ENCODE measurements at regions not wholly inside any gene's neighbourhood (a gene's known extent, or its start where the extent isn't known, plus 50 kb on each side); places are given as distances from the start of the nearest gene placed in this dataset.

DNA sequence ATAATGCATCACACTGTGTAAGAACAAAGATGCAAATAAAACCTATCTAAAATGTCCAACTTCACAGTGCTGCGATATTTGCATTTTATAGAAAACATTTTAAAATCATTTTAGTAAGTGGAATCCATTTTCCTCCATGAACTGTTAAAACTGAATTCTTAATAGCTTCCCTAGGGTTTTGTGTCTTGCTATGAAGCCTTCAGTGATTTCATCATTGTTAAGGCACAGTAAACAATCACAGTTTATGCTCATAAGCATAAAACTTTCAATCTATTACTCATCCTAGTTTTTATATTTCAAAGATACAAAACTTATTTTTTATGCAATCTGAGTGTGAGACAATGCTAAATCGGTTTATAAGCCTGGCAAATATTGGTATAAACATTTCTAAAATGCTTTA, 509.7 kb downstream of the TUSC7 start:
- TF ChIP-seq, protein P1, sequence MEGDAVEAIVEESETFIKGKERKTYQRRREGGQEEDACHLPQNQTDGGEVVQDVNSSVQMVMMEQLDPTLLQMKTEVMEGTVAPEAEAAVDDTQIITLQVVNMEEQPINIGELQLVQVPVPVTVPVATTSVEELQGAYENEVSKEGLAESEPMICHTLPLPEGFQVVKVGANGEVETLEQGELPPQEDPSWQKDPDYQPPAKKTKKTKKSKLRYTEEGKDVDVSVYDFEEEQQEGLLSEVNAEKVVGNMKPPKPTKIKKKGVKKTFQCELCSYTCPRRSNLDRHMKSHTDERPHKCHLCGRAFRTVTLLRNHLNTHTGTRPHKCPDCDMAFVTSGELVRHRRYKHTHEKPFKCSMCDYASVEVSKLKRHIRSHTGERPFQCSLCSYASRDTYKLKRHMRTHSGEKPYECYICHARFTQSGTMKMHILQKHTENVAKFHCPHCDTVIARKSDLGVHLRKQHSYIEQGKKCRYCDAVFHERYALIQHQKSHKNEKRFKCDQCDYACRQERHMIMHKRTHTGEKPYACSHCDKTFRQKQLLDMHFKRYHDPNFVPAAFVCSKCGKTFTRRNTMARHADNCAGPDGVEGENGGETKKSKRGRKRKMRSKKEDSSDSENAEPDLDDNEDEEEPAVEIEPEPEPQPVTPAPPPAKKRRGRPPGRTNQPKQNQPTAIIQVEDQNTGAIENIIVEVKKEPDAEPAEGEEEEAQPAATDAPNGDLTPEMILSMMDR (conservative IDR thresholded peaks at IDR 0.05; ENCODE audit: low read depth in 2 of 2): no peak
- TF ChIP-seq EZH2 (IDR thresholded peaks at IDR 0.05; ENCODE audit: low read depth, unreplicated experiment): no peak
- TF ChIP-seq, protein P2, sequence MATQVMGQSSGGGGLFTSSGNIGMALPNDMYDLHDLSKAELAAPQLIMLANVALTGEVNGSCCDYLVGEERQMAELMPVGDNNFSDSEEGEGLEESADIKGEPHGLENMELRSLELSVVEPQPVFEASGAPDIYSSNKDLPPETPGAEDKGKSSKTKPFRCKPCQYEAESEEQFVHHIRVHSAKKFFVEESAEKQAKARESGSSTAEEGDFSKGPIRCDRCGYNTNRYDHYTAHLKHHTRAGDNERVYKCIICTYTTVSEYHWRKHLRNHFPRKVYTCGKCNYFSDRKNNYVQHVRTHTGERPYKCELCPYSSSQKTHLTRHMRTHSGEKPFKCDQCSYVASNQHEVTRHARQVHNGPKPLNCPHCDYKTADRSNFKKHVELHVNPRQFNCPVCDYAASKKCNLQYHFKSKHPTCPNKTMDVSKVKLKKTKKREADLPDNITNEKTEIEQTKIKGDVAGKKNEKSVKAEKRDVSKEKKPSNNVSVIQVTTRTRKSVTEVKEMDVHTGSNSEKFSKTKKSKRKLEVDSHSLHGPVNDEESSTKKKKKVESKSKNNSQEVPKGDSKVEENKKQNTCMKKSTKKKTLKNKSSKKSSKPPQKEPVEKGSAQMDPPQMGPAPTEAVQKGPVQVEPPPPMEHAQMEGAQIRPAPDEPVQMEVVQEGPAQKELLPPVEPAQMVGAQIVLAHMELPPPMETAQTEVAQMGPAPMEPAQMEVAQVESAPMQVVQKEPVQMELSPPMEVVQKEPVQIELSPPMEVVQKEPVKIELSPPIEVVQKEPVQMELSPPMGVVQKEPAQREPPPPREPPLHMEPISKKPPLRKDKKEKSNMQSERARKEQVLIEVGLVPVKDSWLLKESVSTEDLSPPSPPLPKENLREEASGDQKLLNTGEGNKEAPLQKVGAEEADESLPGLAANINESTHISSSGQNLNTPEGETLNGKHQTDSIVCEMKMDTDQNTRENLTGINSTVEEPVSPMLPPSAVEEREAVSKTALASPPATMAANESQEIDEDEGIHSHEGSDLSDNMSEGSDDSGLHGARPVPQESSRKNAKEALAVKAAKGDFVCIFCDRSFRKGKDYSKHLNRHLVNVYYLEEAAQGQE (IDR thresholded peaks at IDR 0.05; ENCODE audit: unreplicated experiment): no peak
- no peak for TF ChIP-seq POLR2AphosphoS5 (IDR thresholded peaks at IDR 0.05; ENCODE audit: low read depth)
- no peak for TF ChIP-seq EZH2phosphoT487 (IDR thresholded peaks at IDR 0.05; ENCODE audit: unreplicated experiment)
- TF ChIP-seq CREB1 (CRISPR knock-in tag; IDR thresholded peaks at IDR 0.05; ENCODE audit: low read depth): no peak
- no peak for TF ChIP-seq JUNB (IDR thresholded peaks at IDR 0.05; ENCODE audit: unreplicated experiment)
- TF ChIP-seq ZNF114 (CRISPR knock-in tag; IDR thresholded peaks at IDR 0.05): no peak
- TF ChIP-seq, protein P3, sequence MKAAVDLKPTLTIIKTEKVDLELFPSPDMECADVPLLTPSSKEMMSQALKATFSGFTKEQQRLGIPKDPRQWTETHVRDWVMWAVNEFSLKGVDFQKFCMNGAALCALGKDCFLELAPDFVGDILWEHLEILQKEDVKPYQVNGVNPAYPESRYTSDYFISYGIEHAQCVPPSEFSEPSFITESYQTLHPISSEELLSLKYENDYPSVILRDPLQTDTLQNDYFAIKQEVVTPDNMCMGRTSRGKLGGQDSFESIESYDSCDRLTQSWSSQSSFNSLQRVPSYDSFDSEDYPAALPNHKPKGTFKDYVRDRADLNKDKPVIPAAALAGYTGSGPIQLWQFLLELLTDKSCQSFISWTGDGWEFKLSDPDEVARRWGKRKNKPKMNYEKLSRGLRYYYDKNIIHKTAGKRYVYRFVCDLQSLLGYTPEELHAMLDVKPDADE (IDR thresholded peaks at IDR 0.05): no peak
- TF ChIP-seq STAT1 (IDR thresholded peaks at IDR 0.05; ENCODE audit: unreplicated experiment): no peak
- TF ChIP-seq, protein P4, sequence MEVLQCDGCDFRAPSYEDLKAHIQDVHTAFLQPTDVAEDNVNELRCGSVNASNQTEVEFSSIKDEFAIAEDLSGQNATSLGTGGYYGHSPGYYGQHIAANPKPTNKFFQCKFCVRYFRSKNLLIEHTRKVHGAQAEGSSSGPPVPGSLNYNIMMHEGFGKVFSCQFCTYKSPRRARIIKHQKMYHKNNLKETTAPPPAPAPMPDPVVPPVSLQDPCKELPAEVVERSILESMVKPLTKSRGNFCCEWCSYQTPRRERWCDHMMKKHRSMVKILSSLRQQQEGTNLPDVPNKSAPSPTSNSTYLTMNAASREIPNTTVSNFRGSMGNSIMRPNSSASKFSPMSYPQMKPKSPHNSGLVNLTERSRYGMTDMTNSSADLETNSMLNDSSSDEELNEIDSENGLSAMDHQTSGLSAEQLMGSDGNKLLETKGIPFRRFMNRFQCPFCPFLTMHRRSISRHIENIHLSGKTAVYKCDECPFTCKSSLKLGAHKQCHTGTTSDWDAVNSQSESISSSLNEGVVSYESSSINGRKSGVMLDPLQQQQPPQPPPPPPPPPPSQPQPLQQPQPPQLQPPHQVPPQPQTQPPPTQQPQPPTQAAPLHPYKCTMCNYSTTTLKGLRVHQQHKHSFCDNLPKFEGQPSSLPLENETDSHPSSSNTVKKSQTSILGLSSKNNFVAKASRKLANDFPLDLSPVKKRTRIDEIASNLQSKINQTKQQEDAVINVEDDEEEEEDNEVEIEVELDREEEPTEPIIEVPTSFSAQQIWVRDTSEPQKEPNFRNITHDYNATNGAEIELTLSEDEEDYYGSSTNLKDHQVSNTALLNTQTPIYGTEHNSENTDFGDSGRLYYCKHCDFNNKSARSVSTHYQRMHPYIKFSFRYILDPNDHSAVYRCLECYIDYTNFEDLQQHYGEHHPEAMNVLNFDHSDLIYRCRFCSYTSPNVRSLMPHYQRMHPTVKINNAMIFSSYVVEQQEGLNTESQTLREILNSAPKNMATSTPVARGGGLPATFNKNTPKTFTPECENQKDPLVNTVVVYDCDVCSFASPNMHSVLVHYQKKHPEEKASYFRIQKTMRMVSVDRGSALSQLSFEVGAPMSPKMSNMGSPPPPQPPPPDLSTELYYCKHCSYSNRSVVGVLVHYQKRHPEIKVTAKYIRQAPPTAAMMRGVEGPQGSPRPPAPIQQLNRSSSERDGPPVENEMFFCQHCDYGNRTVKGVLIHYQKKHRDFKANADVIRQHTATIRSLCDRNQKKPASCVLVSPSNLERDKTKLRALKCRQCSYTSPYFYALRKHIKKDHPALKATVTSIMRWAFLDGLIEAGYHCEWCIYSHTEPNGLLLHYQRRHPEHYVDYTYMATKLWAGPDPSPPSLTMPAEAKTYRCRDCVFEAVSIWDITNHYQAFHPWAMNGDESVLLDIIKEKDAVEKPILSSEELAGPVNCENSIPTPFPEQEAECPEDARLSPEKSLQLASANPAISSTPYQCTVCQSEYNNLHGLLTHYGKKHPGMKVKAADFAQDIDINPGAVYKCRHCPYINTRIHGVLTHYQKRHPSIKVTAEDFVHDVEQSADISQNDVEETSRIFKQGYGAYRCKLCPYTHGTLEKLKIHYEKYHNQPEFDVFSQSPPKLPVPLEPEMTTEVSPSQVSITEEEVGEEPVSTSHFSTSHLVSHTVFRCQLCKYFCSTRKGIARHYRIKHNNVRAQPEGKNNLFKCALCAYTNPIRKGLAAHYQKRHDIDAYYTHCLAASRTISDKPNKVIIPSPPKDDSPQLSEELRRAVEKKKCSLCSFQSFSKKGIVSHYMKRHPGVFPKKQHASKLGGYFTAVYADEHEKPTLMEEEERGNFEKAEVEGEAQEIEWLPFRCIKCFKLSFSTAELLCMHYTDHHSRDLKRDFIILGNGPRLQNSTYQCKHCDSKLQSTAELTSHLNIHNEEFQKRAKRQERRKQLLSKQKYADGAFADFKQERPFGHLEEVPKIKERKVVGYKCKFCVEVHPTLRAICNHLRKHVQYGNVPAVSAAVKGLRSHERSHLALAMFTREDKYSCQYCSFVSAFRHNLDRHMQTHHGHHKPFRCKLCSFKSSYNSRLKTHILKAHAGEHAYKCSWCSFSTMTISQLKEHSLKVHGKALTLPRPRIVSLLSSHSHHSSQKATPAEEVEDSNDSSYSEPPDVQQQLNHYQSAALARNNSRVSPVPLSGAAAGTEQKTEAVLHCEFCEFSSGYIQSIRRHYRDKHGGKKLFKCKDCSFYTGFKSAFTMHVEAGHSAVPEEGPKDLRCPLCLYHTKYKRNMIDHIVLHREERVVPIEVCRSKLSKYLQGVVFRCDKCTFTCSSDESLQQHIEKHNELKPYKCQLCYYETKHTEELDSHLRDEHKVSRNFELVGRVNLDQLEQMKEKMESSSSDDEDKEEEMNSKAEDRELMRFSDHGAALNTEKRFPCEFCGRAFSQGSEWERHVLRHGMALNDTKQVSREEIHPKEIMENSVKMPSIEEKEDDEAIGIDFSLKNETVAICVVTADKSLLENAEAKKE (CRISPR knock-in tag; IDR thresholded peaks at IDR 0.05): no peak

Data from GM23338 (cell line).